H1 (cell line): ENCODE measurements at regions not wholly inside any gene's neighbourhood (a gene's known extent, or its start where the extent isn't known, plus 50 kb on each side); places are given as distances from the start of the nearest gene placed in this dataset.

Source experiments
- CTCF ChIA-PET: fragments of 300-600 bp; sonication (Branson Sonifier 250); formaldehyde crosslinking; loops from one replicate; lab custom pipeline; 2021; ENCODE audit not compliant: partially characterized antibody; lab: Charles Lee
- POLR2A ChIA-PET: fragments of 300-600 bp; sonication (Branson Sonifier 250); formaldehyde crosslinking; loops from one replicate; lab custom pipeline; 2021; ENCODE audit warnings: inconsistent platforms; ENCODE audit not compliant: partially characterized antibody; lab: Charles Lee
- DNase-seq, 2 experiments: peaks; one replicate each; pipeline versions ENCODE4 v3.0.0 to v3.0.0-alpha.2; 2010 to 2022; ENCODE audit warnings: low spot score in 2 of 2, low read depth in 1 of 2, mixed read lengths in 1 of 2
- FAIRE-seq: peaks from 2 replicates; lab custom pipeline; 2011; peaks lifted over from hg19 to GRCh38; lab: Jason Lieb, UNC
- H2AFZ ChIP-seq: 2 replicates; pipeline ENCODE4 v1.8.1; 2012; ENCODE audit warnings: low read length, inconsistent platforms
- H2AK5ac ChIP-seq: 2 replicates; pipeline ENCODE4 v1.6.1; 2013; ENCODE audit warnings: low read depth, low read length
- H2BK120ac ChIP-seq: replicated peaks from 2 replicates; pipeline ENCODE3; 2013; ENCODE audit warnings: low read depth, low read length, inconsistent platforms
- H2BK12ac ChIP-seq: 2 replicates; pipeline ENCODE4 v1.6.1; 2013; ENCODE audit warnings: low read depth, low read length
- H2BK15ac ChIP-seq: 2 replicates; pipeline ENCODE4 v1.6.1; 2013; ENCODE audit warnings: low read length
- H2BK20ac ChIP-seq: 2 replicates; pipeline ENCODE4 v1.6.1; 2013; ENCODE audit warnings: low read length
- H2BK5ac ChIP-seq: 2 replicates; pipeline ENCODE4 v1.6.1; 2013; ENCODE audit warnings: low read depth, low read length
- H3K14ac ChIP-seq: 2 replicates; pipeline ENCODE4 v1.6.1; 2013; ENCODE audit warnings: inconsistent platforms; ENCODE audit not compliant: insufficient read length
- H3K18ac ChIP-seq: 2 replicates; pipeline ENCODE4 v1.6.1; 2013; ENCODE audit warnings: low read length; ENCODE audit errors: extremely low read depth
- H3K23ac ChIP-seq: 2 replicates; pipeline ENCODE4 v1.6.1; 2013; ENCODE audit warnings: inconsistent platforms; ENCODE audit not compliant: insufficient read length
- H3K23me2 ChIP-seq: 2 replicates; pipeline ENCODE4 v1.6.1; 2013; ENCODE audit warnings: low read depth, low read length
- H3K27ac ChIP-seq: 2 replicates; pipeline ENCODE4 v1.6.1; 2011; ENCODE audit warnings: low read depth, low read length, inconsistent platforms
- H3K27me3 ChIP-seq, 4 experiments: replicated peaks in 1 of 4; 1 replicate in 1 of 4; 2 replicates in 3 of 4; pipeline versions ENCODE4 v1.6.1 to v1.8.1; 2011 to 2013; ENCODE audit warnings: low read length in 3 of 4, mild to moderate bottlenecking in 3 of 4, inconsistent platforms in 2 of 4, mixed read lengths in 2 of 4, moderate library complexity in 1 of 4; ENCODE audit not compliant: control insufficient read depth in 3 of 4, insufficient read depth in 3 of 4; ENCODE audit errors: extremely low read depth in 1 of 4
- H3K36me3 ChIP-seq, 4 experiments: 2 replicates each; pipeline versions ENCODE4 v1.6.1 to v1.8.1; 2011 to 2013; ENCODE audit warnings: mild to moderate bottlenecking in 4 of 4, low read length in 3 of 4, moderate library complexity in 2 of 4, control low read depth in 1 of 4, inconsistent platforms in 1 of 4; ENCODE audit not compliant: insufficient read depth in 4 of 4, control insufficient read depth in 2 of 4
- H3K4ac ChIP-seq: replicated peaks from 2 replicates; pipeline ENCODE3; 2013; ENCODE audit warnings: low read length, low read depth, mixed read lengths, inconsistent platforms; ENCODE audit not compliant: insufficient read length
- H3K4me1 ChIP-seq, 4 experiments: replicated peaks in 1 of 4; 1 replicate in 1 of 4; 2 replicates in 3 of 4; pipeline versions ENCODE4 v1.6.1 to v1.8.1; 2011 to 2013; ENCODE audit warnings: low read length in 3 of 4, inconsistent platforms in 2 of 4, mixed read lengths in 1 of 4; ENCODE audit not compliant: insufficient read depth in 4 of 4, control insufficient read depth in 3 of 4
- H3K4me2 ChIP-seq, 2 experiments: 2 replicates each; pipeline versions ENCODE4 v1.6.1 to v1.8.1; 2011 to 2013; ENCODE audit warnings: low read depth in 2 of 2, low read length in 2 of 2, control low read depth in 1 of 2, inconsistent platforms in 1 of 2, mild to moderate bottlenecking in 1 of 2; ENCODE audit not compliant: insufficient read depth in 1 of 2
- H3K4me3 ChIP-seq, 4 experiments: fragments of 200-600, 300-600 bp in 1 of 4; sonication (generic), shearing (Covaris generic), sonication (Bioruptor Twin) in 1 of 4; 2 replicates each; pipeline versions ENCODE4 v1.5.1 to v1.8.1; 2011 to 2016; ENCODE audit warnings: low read length in 4 of 4, low read depth in 3 of 4, control low read depth in 2 of 4, inconsistent platforms in 2 of 4, mild to moderate bottlenecking in 2 of 4, mixed read lengths in 1 of 4, moderate library complexity in 1 of 4; ENCODE audit not compliant: insufficient read depth in 2 of 4; ENCODE audit errors: extremely low read depth in 1 of 4
- H3K56ac ChIP-seq: replicated peaks from 2 replicates; pipeline ENCODE3; 2013; ENCODE audit warnings: low read depth, mild to moderate bottlenecking, mixed read lengths, low read length, inconsistent platforms; ENCODE audit not compliant: insufficient read length
- H3K79me1 ChIP-seq: 2 replicates; pipeline ENCODE4 v1.6.1; 2013; ENCODE audit warnings: low read depth, low read length, control low read depth
- H3K79me2 ChIP-seq, 2 experiments: 2 replicates each; pipeline versions ENCODE4 v1.6.1 to v1.8.1; 2012 to 2013; ENCODE audit warnings: low read length in 2 of 2, mild to moderate bottlenecking in 2 of 2, inconsistent platforms in 1 of 2; ENCODE audit not compliant: insufficient read depth in 2 of 2, control insufficient read depth in 1 of 2
- H3K9ac ChIP-seq, 4 experiments: replicated peaks in 1 of 4; 1 replicate in 1 of 4; 2 replicates in 3 of 4; pipeline versions ENCODE4 v1.6.1 to v1.8.1; 2011 to 2013; ENCODE audit warnings: low read depth in 3 of 4, low read length in 3 of 4, control low read depth in 2 of 4, mild to moderate bottlenecking in 2 of 4, moderate library complexity in 2 of 4, inconsistent platforms in 1 of 4; ENCODE audit errors: extremely low read depth in 1 of 4
- H3K9me3 ChIP-seq, 2 experiments: 2 replicates each; pipeline versions ENCODE4 v1.6.1 to v1.8.1; 2012 to 2013; ENCODE audit warnings: mild to moderate bottlenecking in 2 of 2, moderate library complexity in 2 of 2, control low read depth in 1 of 2, inconsistent platforms in 1 of 2, low read depth in 1 of 2, low read length in 1 of 2, mixed read lengths in 1 of 2; ENCODE audit not compliant: insufficient read depth in 2 of 2
- H4K20me1 ChIP-seq, 2 experiments: replicated peaks in 1 of 2; 2 replicates each; pipeline versions ENCODE3 to v1.8.1; 2011 to 2013; ENCODE audit warnings: inconsistent platforms in 2 of 2, low read length in 2 of 2, mild to moderate bottlenecking in 1 of 2; ENCODE audit not compliant: insufficient read depth in 2 of 2, control insufficient read depth in 1 of 2
- H4K5ac ChIP-seq: 2 replicates; pipeline ENCODE4 v1.6.1; 2013; ENCODE audit warnings: low read length, low read depth, mixed read lengths, inconsistent platforms; ENCODE audit not compliant: insufficient read length
- H4K8ac ChIP-seq: 2 replicates; pipeline ENCODE4 v1.8.0; 2013; ENCODE audit warnings: mild to moderate bottlenecking, moderate library complexity, low read length, inconsistent platforms; ENCODE audit not compliant: insufficient read depth; ENCODE audit errors: extremely low read depth
- H4K91ac ChIP-seq: replicated peaks from 2 replicates; pipeline ENCODE3; 2013; ENCODE audit warnings: low read length, mixed read lengths, inconsistent platforms; ENCODE audit not compliant: insufficient read length
- CHD2 ChIP-seq: IDR thresholded peaks from 2 replicates; pipeline ENCODE4 v1.6.1; 2012; ENCODE audit warnings: low read length, improper control_type of control experiment
- E2F6 ChIP-seq: IDR thresholded peaks from 2 replicates; pipeline ENCODE4 v1.6.1; 2012; ENCODE audit warnings: inconsistent platforms
- EP300 ChIP-seq, 2 experiments: IDR thresholded peaks; 1 replicate in 1 of 2; 2 replicates in 1 of 2; pipeline ENCODE4 v1.6.1; 2011 to 2012; ENCODE audit warnings: low read depth in 2 of 2, low read length in 2 of 2, mild to moderate bottlenecking in 2 of 2, borderline replicate concordance in 1 of 2, inconsistent platforms in 1 of 2, moderate library complexity in 1 of 2
- HDAC6 ChIP-seq: IDR thresholded peaks from one replicate; pipeline ENCODE4 v1.7.1; 2012; ENCODE audit warnings: low read depth, mild to moderate bottlenecking, inconsistent platforms, low read length, moderate library complexity
- KDM1A ChIP-seq: fragments of 200-600, 300-600 bp; sonication (generic); IDR thresholded peaks from 2 replicates; pipeline ENCODE4 v1.7.1; 2016; ENCODE audit warnings: mild to moderate bottlenecking, low read length, borderline replicate concordance
- MAFK ChIP-seq: IDR thresholded peaks from 2 replicates; pipeline ENCODE4 v1.6.1; 2012; ENCODE audit warnings: low read depth, mild to moderate bottlenecking, improper control_type of control experiment, low read length
- RXRA ChIP-seq: IDR thresholded peaks from 2 replicates; pipeline ENCODE4 v1.6.1; 2011; ENCODE audit warnings: low read depth, mild to moderate bottlenecking, low read length, moderate library complexity; ENCODE audit not compliant: insufficient read depth
- SP4 ChIP-seq: IDR thresholded peaks from 2 replicates; pipeline ENCODE4 v1.6.1; 2012; ENCODE audit warnings: low read length, inconsistent platforms
- WGBS, 2 experiments: shearing (Covaris generic) in 1 of 2; methylation state at CpG; one replicate each; pipeline versions ENCODE4 v1.1.6 to v1.1.7; 2013 to 2015; ENCODE audit warnings: low lambda C conversion rate in 2 of 2, mixed read lengths in 2 of 2, inconsistent platforms in 1 of 2, low coverage in 1 of 2, missing lambda C conversion rate in 1 of 2; ENCODE audit not compliant: insufficient replicate concordance in 2 of 2, insufficient coverage in 1 of 2, insufficient read length in 1 of 2; ENCODE audit errors: extremely low coverage in 1 of 2, missing lambda C conversion rate in 1 of 2; 5-methylcytosine and 5-hydroxymethylcytosine counted together

GRCh38 chr3:159584421-159584820 is 404.2 kb upstream of the IL12A start:
- H2AFZ ChIP-seq, result no peak overlapping the region
- H2BK120ac ChIP-seq, result no peak overlapping the region
- no peak overlapping the region for H3K4ac ChIP-seq
- no peak overlapping the region for H2BK5ac ChIP-seq
- H3K9me3 ChIP-seq, result no peaks in the 10 kb centered on the region
- H3K4me2 ChIP-seq, result no peak overlapping the region
- H3K27ac ChIP-seq, result no peak overlapping the region
- H2BK15ac ChIP-seq, result no peak overlapping the region
- H3K4me1 ChIP-seq, result peaks cover 0 to 6% (median 3%) of the 10 kb centered on the region in 4 experiments; a peak in 3 of 7 replicates
- no peak overlapping the region for H3K9ac ChIP-seq
- CTCF ChIA-PET, result interaction anchor here (1.0 to 1.2 kb wide), 3 partner anchors 9 to 318 kb away, joined by 3 to 4 read pairs (median 3); no protein-coding TSS in a partner anchor
- no peaks in the 10 kb centered on the region for H3K79me2 ChIP-seq
- no peaks in the 10 kb centered on the region for H3K79me1 ChIP-seq
- no peak overlapping the region for H2AK5ac ChIP-seq
- H3K18ac ChIP-seq, result no peak overlapping the region
- H2BK20ac ChIP-seq, result no peak overlapping the region
- H3K4me3 ChIP-seq, result no peak overlapping the region
- H3K23ac ChIP-seq, result no peak overlapping the region
- no peak overlapping the region for H3K14ac ChIP-seq
- no peak overlapping the region for H4K91ac ChIP-seq
- no peaks in the 10 kb centered on the region for H3K27me3 ChIP-seq
- 88% methylated on average over 3 of the region's 3 CpGs; no CpG with 5 or more reads in 1 of the 2 experiments for WGBS, 2 experiments
- H3K23me2 ChIP-seq, result no peaks in the 10 kb centered on the region; the same call in 1 of the 2 replicates
- FAIRE-seq (no peak), DNase-seq (no peak)
- H3K56ac ChIP-seq, result no peak overlapping the region
- TF ChIP-seq E2F6 (no peak), CHD2 (no peak), KDM1A (no peak), HDAC6 (no peak), SP4 (no peak), RXRA (no peak), MAFK (no peak), EP300 (IDR thresholded peaks at IDR 0.05; ENCODE audit: borderline replicate concordance in 1 of 2, low read depth in 2 of 2, low read length in 2 of 2) (no peak)
- POLR2A ChIA-PET, result no interaction called here
- H4K8ac ChIP-seq, result no peak overlapping the region
- no peak overlapping the region for H2BK12ac ChIP-seq
- H4K20me1 ChIP-seq, result no peaks in the 10 kb centered on the region
- H3K36me3 ChIP-seq, result no peaks in the 10 kb centered on the region
- no peak overlapping the region for H4K5ac ChIP-seq
